Uterus (tissue), 3 donors: ENCODE measurements at regions not wholly inside any gene's neighbourhood (a gene's known extent, or its start where the extent isn't known, plus 50 kb on each side); places are given as distances from the start of the nearest gene placed in this dataset.

Source experiments
- DNase-seq, 2 donors: peaks; one replicate each; pipeline ENCODE4 v3.0.0-alpha.2; 2019 to 2020
- H3K27ac ChIP-seq, 2 donors: fragments of 200-600 bp; sonication (generic); 1 replicate in 1 of 2; 2 replicates in 1 of 2; pipeline ENCODE4 v1.5.1; 2016 to 2018
- H3K27me3 ChIP-seq, 2 donors: fragments of 200-600 bp; sonication (generic); one replicate each; pipeline ENCODE4 v1.5.1; 2018 to 2019; ENCODE audit warnings: control low read depth in 1 of 2
- H3K36me3 ChIP-seq, 2 donors: fragments of 200-600 bp; sonication (generic); one replicate each; pipeline ENCODE4 v1.5.1; 2019; ENCODE audit warnings: control low read depth in 1 of 2
- H3K4me1 ChIP-seq, 2 donors: fragments of 200-600 bp; sonication (generic); one replicate each; pipeline ENCODE4 v1.5.1; 2018 to 2019; ENCODE audit warnings: control low read depth in 1 of 2
- H3K4me3 ChIP-seq, 2 donors: fragments of 200-600 bp; sonication (generic); 1 replicate in 1 of 2; 2 replicates in 1 of 2; pipeline ENCODE4 v1.5.1; 2018 to 2019; ENCODE audit warnings: mild to moderate bottlenecking in 1 of 2
- H3K9me3 ChIP-seq, 2 donors: fragments of 200-600 bp; sonication (generic); one replicate each; pipeline ENCODE4 v1.5.1; 2019; ENCODE audit warnings: control low read depth in 1 of 2
- POLR2A ChIP-seq, 2 donors: fragments of 450-650 bp; IDR thresholded peaks; one replicate each; pipeline ENCODE4 v1.6.1; 2016; ENCODE audit warnings: antibody characterized with exemption in 2 of 2, mild to moderate bottlenecking in 1 of 2, moderate library complexity in 1 of 2
- intact Hi-C: fragments of 100-400 bp; cut with DNase I; formaldehyde crosslinking; loops from one replicate; pipeline ENCODE4 v1.15.1; 2023; ENCODE audit warnings: low total_unique reads
- TF ChIP-seq, protein P1 (sequence below), 4 experiments: fragments of 200-600 bp in 2 of 4; fragments of 450-650 bp in 2 of 4; sonication (generic) in 2 of 4; IDR thresholded peaks; one replicate each; pipeline ENCODE4 v1.5.1; 2016 to 2019; ENCODE audit warnings: antibody characterized with exemption in 4 of 4, mild to moderate bottlenecking in 2 of 4, moderate library complexity in 1 of 4
- donor health status: DM: yes; HTN: yes; CAD: no.

DNA sequence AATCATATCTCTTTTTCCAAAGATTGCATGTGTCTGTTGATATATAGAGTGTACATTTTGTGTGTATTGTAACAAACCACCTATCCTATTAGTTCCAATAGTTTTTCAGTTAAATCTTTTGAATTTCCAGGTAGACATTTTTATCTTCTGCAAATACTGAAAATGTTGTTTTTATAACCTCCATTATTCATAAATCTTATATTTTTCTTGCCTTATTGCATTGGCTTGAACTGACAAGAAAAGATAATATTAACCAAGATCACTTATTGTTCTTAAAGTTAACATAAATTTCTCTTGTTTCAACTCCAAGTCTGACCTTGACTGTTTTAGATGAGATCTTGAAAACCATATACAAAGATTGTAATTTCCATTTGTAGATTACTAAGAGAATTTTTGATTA is 251.6 kb downstream of the IRX2 start:
- intact Hi-C loops = no loop called here
- no peaks in the 10 kb centered on the region for H3K4me1 ChIP-seq
- no peak for DNase-seq
- H3K36me3 ChIP-seq = no peaks in the 10 kb centered on the region
- no peak overlapping the region for H3K4me3 ChIP-seq
- H3K9me3 ChIP-seq = no peaks in the 10 kb centered on the region
- no peak for TF ChIP-seq POLR2A (IDR thresholded peaks at IDR 0.05)
- TF ChIP-seq, protein P1, sequence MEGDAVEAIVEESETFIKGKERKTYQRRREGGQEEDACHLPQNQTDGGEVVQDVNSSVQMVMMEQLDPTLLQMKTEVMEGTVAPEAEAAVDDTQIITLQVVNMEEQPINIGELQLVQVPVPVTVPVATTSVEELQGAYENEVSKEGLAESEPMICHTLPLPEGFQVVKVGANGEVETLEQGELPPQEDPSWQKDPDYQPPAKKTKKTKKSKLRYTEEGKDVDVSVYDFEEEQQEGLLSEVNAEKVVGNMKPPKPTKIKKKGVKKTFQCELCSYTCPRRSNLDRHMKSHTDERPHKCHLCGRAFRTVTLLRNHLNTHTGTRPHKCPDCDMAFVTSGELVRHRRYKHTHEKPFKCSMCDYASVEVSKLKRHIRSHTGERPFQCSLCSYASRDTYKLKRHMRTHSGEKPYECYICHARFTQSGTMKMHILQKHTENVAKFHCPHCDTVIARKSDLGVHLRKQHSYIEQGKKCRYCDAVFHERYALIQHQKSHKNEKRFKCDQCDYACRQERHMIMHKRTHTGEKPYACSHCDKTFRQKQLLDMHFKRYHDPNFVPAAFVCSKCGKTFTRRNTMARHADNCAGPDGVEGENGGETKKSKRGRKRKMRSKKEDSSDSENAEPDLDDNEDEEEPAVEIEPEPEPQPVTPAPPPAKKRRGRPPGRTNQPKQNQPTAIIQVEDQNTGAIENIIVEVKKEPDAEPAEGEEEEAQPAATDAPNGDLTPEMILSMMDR (IDR thresholded peaks at IDR 0.05) = no peak
- no peak overlapping the region for H3K27ac ChIP-seq
- no peaks in the 10 kb centered on the region for H3K27me3 ChIP-seq

- no peak overlapping the region for H3K27ac ChIP-seq
- DNase-seq = no peak
- no peaks in the 10 kb centered on the region for H3K4me1 ChIP-seq
- H3K27me3 ChIP-seq = no peaks in the 10 kb centered on the region
- TF ChIP-seq, protein P1 (IDR thresholded peaks at IDR 0.05) = no peak
- no peak for TF ChIP-seq POLR2A (IDR thresholded peaks at IDR 0.05)
- H3K9me3 ChIP-seq = no peaks in the 10 kb centered on the region
- H3K4me3 ChIP-seq = no peak overlapping the region
- no peaks in the 10 kb centered on the region for H3K36me3 ChIP-seq
- intact Hi-C loops = no loop called here
These were observed 254.6 kb downstream of the IRX2 start for GRCh38 chr5:2496891-2497290.

- no peaks in the 10 kb centered on the region for H3K27me3 ChIP-seq
- H3K4me3 ChIP-seq = no peak overlapping the region
- intact Hi-C loops = no loop called here
- H3K36me3 ChIP-seq = no peaks in the 10 kb centered on the region
- H3K27ac ChIP-seq = no peak overlapping the region
- no peak for DNase-seq
- H3K4me1 ChIP-seq = no peaks in the 10 kb centered on the region
- TF ChIP-seq POLR2A (IDR thresholded peaks at IDR 0.05) = no peak
- TF ChIP-seq, protein P1 (IDR thresholded peaks at IDR 0.05) = no peak
- no peaks in the 10 kb centered on the region for H3K9me3 ChIP-seq
These were observed 255.4 kb downstream of the IRX2 start for GRCh38 chr5:2496126-2496525.

GRCh38 chr5:2493356-2493755 is 258.1 kb downstream of the IRX2 start:
- no peak for DNase-seq
- Histone ChIP-seq H3K4me1 (no peaks in the 10 kb centered on the region), H3K9me3 (no peaks in the 10 kb centered on the region), H3K27ac (no peak overlapping the region), H3K36me3 (no peaks in the 10 kb centered on the region), H3K27me3 (no peaks in the 10 kb centered on the region), H3K4me3 (no peak overlapping the region)
- no peak for TF ChIP-seq POLR2A (IDR thresholded peaks at IDR 0.05)
- TF ChIP-seq, protein P1 (IDR thresholded peaks at IDR 0.05) = no peak
- intact Hi-C loops = no loop called here

GRCh38 chr5:2492476-2492875 is 259.0 kb downstream of the IRX2 start:
- Histone ChIP-seq H3K4me3 (no peak overlapping the region), H3K27me3 (no peaks in the 10 kb centered on the region), H3K27ac (no peak overlapping the region), H3K36me3 (no peaks in the 10 kb centered on the region), H3K4me1 (no peaks in the 10 kb centered on the region), H3K9me3 (no peaks in the 10 kb centered on the region)
- no peak for DNase-seq
- TF ChIP-seq, protein P1 (IDR thresholded peaks at IDR 0.05) = no peak
- intact Hi-C loops = no loop called here
